ENCODE measurements at regions not wholly inside any gene's neighbourhood (a gene's known extent, or its start where the extent isn't known, plus 50 kb on each side); places are given as distances from the start of the nearest gene placed in this dataset.
A peak's percentile ranks its signal among the peaks of the same experiment; 100 is the strongest.

DNA sequence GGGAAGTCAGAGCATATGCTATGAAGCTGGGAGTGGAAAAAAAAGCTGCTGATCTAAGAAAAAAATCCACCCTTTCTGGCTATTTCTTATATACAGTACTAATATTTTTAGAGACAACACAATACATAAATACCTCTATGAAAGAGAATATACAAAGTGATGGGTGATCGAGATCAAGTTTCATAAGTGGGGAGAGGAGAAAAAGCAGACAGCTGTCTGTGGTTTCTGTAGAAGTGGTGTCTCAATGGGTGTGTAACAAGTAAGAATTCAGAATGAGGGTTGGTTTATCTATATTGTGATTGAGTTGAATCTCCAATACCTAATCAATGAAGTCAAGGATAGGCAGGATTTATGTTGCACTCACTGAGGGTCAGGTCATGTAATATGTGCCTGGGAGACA, 191.0 kb downstream of the HNMT start:
- no peak overlapping the region for H3K4me3 ChIP-seq (ENCODE audit: low read depth, low read length)
- no peak for DNase-seq (ENCODE audit: low read depth)

DNA sequence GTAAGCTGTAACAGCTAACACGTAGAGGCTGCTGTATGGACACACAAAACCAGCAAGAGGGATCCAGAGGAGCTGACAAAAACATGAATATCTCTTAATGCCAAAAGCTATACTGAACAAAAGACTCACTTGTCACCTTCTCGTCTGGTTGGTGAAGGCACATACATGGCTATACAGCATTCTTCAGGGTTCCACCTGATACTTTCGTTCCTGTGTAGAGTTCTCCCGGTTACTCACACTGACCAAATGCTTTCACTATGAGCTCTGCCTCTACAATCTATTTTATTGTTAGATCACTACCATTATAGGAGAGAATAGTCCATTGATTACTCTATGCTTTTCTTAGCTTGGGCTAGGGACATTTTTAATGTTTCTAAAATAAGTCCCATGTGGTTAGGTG, 193.1 kb downstream of the HNMT start:
- H3K4me3 ChIP-seq (ENCODE audit: low read depth, low read length), result no peak overlapping the region
- DNase-seq (ENCODE audit: low read depth), result no peak

DNA sequence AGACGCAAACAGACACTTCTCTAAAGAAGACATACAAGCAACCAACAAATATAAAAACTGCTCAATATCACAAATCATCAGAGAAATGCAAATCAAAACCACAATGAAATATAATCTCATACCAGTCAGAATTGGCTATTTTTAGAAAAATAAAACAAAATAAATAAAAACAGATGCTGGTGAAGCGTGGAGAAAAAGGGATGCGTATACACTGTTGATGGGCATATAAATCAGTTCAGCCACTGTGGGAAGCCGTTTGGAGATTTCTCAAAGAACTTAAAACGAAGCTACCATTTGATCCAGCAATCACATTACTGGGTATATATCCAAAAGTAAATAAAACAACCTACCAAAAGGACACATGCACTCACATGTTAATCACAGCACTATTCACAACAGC, 206.2 kb downstream of the HNMT start:
- H3K4me3 ChIP-seq (ENCODE audit: low read depth, low read length), result no peak overlapping the region
- no peak for DNase-seq (ENCODE audit: low read depth)

DNA sequence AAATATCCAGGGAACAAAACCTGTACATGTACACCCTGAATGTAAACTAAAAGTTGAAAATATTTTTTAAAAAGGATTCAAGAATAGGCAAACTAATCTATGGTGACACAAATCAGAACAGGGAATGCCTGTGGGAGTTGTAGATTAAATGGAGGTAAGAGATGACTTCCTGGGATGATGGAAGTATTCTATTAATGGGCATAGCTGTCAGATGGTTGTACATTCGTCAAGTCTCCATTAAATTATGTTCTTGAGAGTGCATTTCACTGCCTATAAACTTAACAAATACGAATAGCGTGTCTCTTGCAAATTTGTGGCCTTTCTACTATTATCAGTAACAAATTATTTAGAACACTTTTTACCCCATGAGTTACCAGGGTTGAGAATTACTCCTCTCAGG, 207.0 kb downstream of the HNMT start:
- no peak overlapping the region for H3K4me3 ChIP-seq (ENCODE audit: low read depth, low read length)
- DNase-seq (ENCODE audit: low read depth), result no peak

DNA sequence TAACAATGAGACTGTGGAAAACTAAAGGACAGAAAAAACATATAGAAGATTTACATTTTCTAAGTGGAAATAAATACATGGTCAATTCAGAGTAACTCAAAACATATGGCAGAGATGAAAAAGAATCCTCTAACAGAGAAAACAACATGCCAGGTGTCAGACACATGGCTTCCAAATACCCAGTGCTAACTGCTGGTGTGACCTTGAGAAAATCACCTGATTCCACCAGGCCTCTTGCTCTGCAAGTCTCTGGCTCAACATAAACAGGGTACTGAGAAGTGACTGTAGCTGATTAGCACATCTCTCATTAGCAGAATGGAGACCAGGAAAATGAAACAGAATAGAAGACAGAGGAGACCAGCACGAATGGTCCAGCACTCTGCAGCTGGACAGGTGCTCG, 210.8 kb downstream of the HNMT start:
- H3K4me3 ChIP-seq (ENCODE audit: low read depth, low read length), result no peak overlapping the region
- DNase-seq (ENCODE audit: low read depth), result no peak

DNA sequence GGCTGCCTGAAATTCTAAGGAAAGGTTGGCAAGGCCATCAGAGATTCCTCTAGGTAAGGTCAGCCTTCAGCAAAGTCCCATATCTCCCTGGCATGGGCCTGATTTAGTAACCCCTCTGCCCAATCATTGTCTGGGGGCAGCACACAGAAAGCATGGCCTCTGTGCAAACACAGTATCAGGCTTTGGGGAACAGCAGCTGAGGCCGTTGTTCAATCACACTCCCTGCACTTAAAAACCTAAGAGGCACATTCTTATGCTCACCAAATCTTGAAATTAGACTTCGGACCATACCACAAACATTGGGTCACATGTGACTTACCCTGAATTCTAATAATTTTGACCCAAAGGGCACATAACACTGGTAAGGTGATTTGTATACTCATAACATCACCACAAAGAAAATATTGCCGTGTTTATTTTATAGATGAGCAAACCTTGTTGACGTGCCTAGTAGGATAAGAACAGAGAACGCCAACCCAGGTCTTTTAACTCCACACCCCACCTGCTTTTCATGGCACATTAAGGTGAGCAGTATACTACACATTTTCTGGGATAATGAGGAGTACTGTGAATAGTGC, 212.7 kb downstream of the HNMT start:
- DNase-seq (ENCODE audit: low read depth), result no peak
- H3K4me3 ChIP-seq (ENCODE audit: low read depth, low read length), result no peak overlapping the region

DNA sequence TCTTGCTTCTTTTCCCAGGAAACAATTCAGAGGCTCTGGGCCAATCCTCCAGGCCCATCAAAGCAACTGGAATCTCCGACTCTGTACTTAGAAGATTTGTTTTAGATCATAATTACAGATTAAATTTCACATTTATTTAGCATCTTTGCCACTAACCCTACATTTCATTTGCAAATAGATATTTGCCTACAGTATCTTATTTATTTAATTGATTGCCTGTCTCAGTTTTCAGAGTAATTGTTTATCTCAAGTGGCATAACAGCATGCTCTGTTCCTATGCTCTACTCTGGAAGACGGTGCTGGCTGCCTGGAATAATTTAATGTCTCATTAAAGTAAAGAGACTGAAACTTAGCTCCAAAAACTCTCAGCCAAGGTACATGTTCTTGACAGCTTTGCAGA, 213.4 kb downstream of the HNMT start:
- no peak for DNase-seq (ENCODE audit: low read depth)
- H3K4me3 ChIP-seq (ENCODE audit: low read depth, low read length), result no peak overlapping the region

DNA sequence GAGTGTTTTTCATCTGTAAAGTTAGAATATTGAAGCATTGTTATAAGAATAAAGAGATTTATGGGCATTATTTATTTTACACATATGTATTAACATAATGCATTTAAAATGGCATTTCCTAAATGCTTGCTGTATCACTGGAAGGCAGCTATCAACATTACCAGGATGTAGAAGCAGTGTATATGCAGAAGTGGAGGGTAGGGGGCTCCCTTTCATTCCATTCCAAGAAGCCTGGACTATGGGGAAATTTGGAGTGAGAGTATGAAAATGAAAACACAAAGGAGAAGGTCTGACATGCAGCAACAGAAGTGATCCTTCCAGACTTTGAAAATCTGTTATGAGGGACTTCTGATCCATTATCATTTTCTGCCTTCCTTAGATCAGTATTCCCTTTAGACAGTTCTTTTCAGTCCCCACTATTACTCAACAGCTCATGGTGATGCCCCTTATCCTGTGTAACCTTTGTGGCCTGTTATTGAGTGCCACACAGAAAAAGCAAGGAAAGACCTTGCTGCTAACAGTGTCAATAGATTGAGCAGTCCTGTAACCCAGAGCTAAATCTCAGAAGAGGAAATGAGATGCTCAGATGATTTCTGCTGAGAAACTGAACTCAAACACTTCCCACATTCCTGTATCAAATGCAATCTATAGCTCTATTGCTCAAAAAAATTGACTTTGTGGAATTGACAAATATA, 216.6 kb downstream of the HNMT start:
- H3K4me3 ChIP-seq (ENCODE audit: low read depth, low read length), result no peak overlapping the region
- DNase-seq (ENCODE audit: low read depth), result no peak

DNA sequence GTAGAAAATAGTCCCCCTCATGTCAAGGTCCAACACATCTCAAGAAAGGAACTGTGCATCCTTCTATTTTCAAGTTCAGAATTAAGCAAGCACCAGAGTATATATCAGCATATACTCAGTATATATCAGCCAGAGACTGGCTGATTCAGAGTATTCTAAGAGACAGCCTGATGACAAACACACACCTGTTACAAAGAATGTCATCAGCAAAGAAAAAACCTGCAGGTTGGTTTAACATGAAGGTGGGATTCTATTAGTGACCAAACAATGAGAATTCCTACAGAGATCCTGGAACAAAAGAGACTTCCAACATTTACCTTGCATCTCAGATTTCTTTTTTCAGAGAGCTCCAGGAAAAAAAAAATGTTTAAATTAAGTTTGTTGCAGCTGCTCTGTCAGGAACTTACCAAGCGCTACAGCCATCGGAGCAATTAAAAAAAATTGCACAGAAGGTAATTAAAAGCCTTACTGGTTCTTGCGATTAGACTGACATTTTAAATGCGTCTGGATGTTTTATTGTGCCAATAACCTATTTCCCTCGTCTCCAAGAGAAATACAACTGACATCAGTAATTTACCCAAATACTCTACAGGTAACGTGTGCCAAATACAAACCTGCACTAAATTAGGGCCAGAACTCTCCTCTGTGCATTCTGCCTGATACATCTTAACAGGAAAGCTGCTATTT, 218.1 kb downstream of the HNMT start:
- DNase-seq (ENCODE audit: low read depth), result no peak

DNA sequence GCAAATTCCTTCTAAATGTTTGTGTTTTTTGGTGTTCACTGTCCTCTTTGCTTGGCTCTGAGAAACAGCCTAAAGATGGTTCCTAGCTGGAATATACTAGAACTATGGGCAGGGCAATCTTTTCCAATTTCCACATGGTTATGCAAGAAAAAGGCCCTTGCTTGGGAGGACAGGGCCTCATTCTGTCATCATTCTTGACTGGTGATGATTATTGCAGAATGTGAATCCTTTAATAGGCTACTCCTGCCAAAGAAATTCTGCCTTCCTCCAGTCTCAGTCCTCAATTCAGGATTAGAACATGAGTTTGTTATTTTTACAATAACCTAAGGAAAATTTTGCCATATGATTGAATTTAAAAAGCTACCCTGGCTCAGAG, 218.7 kb downstream of the HNMT start:
- no peak overlapping the region for H3K4me3 ChIP-seq (ENCODE audit: low read depth, low read length)
- peak; percentile 39 for DNase-seq (ENCODE audit: low read depth)

More for the DNA sequence above, 218.1 kb downstream of the HNMT start:
- H3K4me3 ChIP-seq (ENCODE audit: low read depth, low read length), result no peak overlapping the region

DNA sequence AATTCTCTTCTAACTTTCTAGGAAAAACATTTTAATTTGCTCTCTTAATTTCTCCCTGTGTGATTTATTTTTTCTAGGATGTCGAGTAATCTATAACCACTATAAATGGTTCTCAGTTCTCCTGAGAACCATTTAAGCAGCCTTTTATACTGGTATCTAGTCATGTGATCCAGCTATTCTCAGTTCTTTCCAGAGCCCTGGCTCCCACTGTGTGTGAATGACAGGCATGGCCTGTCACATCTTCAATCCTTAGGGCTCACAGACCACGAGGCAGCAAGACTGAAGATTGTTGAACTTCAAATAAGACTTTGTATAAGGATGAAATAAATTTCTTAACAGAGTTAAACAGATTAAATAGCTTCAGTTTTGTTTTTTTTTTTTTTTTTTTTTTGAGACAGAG, 219.4 kb downstream of the HNMT start:
- DNase-seq (ENCODE audit: low read depth), result no peak
- H3K4me3 ChIP-seq (ENCODE audit: low read depth, low read length), result no peak overlapping the region

DNA sequence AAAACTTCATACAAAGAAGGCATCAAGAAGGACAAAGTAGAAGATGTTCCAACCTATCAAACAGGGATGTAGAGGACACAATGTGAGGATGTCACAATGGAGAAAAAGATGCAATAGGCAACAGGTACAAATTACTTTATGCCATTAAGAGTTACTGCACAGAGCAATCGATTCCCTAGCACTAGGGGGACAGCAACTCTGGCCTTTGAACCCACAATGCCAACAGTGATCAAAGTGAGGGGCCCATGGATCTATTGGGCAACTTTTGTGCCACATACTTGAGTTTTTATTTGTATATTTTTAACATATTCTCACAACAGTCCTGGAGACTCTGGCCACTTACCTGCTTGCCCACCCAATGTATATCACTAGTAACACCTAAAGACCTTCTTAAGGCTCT, 220.2 kb downstream of the HNMT start:
- H3K4me3 ChIP-seq (ENCODE audit: low read depth, low read length), result no peak overlapping the region
- no peak for DNase-seq (ENCODE audit: low read depth)

DNA sequence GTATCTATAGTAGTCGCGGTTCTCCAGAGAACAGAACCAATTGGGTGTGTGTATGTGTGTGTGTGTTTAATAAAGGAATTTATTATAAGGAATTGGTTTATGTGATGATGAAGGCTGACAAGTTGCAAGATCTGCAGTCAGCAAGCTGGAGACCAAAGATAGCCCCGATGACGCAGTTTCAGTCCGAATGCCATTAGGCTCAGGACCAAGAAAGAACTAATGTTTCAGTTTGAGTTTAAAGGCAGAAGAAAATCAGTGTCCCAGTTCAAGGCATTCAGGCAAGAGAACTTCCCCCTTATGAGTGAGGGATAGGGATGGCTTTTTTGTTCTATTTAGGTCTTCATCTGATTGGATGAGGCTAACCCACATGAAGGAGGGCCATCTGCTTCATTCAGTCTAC, 221.6 kb downstream of the HNMT start:
- no peak for DNase-seq (ENCODE audit: low read depth)
- H3K4me3 ChIP-seq (ENCODE audit: low read depth, low read length), result no peak overlapping the region

DNA sequence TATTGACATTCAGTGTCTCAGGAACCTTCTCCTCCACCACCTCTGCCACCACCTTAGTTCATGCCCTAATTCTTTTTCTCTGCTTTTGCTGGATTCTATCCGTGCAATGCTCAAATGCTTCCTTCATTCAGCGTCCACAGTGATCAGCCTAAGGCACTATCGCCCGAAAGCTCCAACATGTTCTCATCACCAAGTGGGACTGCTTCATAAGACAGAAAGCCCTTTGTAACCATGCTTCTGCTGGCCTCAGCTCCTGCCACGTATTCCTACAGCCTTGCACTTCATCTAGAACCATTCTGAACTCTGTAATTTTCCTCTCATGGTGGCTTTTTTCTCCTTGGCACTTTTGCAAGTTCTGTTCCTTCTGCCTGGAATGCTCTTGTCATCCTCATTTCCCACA, 222.9 kb downstream of the HNMT start:
- H3K4me3 ChIP-seq (ENCODE audit: low read depth, low read length), result no peak overlapping the region
- no peak for DNase-seq (ENCODE audit: low read depth)

DNA sequence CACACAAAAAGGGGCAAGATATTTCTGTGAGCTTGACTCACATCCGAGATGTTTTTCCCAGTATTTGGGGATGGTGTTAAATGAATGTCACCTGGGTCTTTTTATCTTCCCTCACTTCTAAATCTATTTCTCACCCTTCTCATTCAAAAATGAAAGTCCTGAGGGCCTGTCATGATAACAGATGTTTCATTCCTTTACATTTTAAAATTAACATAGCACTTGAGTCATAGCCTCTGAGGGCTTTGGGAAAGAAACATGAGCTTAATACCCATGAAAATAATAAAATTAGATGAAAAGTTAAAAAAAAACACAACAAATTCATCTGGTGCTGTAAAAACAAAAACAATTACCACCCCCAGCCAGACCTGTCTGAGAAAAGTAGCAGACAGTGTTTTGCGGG, 226.7 kb downstream of the HNMT start:
- no peak overlapping the region for H3K4me3 ChIP-seq (ENCODE audit: low read depth, low read length)
- no peak for DNase-seq (ENCODE audit: low read depth)

DNA sequence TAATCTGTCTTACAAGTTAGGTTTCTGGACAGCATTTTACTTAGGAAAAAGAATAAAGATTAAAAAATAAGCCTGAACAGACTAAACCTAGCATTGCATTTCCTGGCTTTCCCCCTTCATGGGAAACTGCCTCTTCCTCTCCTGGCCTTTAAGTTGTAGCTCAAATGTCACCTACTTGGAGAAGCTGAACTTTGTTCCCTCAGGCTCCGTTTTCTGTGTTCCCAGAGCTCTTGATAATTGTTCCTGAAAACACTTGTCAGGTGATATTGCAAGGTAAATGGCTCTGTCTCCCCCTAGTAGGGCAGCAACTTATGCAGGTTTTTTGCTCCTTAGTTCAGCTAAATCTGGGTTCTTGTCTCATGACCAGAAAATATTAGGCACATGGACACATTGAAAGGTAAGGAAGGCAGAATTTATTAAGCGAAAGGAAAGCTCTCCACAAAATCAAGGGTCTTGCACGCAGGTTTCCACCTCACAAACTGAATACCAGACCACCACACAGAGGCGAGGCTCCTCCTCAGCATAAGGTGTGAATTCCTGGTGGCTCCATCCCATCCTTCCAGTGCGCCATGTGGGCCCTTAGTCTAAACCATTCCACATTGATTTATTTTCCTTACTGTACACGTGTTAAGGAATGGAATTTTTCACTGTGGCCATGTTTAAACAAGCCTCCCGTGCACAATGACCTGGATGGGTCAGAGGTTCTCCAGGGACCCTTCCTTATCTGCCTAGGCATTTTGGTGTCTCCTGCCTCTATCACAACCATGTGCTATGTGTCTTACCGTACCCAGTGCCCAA, 229.3 kb downstream of the HNMT start:
- DNase-seq (ENCODE audit: low read depth), result no peak
- no peak overlapping the region for H3K4me3 ChIP-seq (ENCODE audit: low read depth, low read length)

DNA sequence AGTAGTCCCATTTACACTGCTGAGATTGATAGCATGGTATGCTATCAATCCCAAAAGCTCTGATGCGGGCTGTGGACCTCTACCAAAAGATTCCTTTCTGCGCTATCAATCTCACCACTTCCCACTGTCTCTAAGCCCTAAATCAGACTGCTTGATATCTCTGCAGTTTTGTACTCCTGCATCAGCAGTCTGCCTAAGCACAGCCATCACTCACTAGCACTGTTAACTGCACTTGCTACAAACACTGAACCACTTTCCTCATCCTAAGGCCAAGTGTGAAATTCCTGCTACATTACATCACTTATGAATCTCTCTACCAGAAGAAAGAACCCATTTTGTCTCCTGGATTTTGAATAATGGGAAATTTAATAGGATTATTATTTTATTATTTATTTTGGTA, 237.0 kb downstream of the HNMT start:
- no peak overlapping the region for H3K4me3 ChIP-seq (ENCODE audit: low read depth, low read length)
- DNase-seq (ENCODE audit: low read depth), result no peak

DNA sequence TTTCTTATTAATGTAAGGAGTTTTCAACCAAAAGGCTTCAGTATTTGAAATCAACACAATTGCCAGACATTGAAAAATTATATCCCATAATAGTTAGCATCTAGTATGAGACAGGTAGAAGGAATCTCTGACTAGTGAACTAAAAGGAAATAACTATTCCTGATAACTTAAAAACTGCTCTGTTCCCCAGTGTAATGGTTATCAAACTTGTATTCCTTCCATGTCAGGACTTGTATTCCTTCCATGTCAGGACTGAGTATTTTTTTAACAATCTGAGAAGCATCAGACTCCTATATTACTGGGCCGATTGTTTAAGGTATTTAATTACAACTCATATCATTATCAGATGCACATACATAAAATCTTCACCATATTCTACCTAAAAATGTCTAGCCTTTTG, 238.5 kb downstream of the HNMT start:
- H3K4me3 ChIP-seq (ENCODE audit: low read depth, low read length), result no peak overlapping the region
- DNase-seq (ENCODE audit: low read depth), result no peak

DNA sequence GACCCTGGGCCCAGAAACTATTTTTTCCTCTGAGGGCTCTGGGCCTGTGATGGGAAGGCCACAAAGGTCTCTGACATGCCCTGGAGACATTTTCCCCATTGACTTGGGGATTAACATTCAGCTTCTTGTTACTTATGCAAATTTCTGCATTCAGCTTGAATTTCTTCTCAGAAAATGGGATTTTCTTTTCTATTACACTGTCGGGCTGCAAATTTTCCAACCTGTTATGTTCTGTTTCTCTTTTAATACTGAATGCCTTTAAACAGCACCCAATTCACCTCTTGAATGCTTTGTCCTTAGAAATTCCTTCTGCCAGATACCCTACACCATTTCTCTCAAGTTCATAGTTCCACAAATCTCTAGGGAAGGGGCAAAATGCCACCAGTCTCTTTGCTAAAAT, 241.0 kb downstream of the HNMT start:
- no peak for DNase-seq (ENCODE audit: low read depth)
- no peak overlapping the region for H3K4me3 ChIP-seq (ENCODE audit: low read depth, low read length)
